GM15510 (cell line): ENCODE measurements at regions not wholly inside any gene's neighbourhood (a gene's known extent, or its start where the extent isn't known, plus 50 kb on each side); places are given as distances from the start of the nearest gene placed in this dataset.

Experiments used
- POLR2A ChIP-seq: IDR thresholded peaks from 3 replicates; pipeline ENCODE4 v1.6.1; 2011; ENCODE audit warnings: borderline replicate concordance; ENCODE audit not compliant: insufficient read length; ENCODE audit errors: extremely low read depth

- no peak for TF ChIP-seq POLR2A
Measured at GRCh38 chr9:129258823-129259301, 80.8 kb upstream of the IER5L start.

DNA sequence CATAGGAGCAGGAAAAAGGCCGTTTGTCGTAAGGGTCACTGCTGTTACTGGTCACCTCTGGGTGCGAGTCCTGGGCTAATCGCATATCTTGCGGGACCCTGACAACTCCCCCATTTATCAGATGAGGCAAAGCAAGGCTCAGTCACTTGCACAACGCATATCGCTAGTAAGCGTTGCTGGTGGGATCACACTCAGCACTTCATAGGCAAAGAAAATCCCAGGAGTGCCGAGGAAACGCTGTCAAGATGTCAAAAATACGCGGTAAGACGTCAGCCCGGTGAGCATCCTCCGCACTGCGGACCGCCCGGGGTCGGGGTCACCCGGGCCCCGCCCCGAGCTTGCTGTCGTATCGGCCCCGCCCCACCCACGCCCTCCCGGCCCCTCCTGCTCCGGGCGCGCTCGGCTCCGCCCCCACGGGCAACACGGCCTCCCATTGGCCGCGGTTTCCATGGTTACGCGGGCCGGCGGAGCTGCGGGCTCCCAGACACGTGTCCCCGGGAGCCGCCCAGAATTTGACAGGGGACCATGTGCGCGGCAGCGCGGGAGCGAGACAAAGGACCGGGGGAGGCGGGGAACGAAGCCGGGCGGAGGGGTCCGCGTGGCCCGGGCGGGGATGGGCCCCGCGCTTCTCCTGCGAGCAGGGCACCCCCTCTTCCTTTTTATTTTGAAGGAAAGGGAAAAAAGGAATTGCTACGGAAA, 80.2 kb upstream of the IER5L start:
- no peak for TF ChIP-seq POLR2A

DNA sequence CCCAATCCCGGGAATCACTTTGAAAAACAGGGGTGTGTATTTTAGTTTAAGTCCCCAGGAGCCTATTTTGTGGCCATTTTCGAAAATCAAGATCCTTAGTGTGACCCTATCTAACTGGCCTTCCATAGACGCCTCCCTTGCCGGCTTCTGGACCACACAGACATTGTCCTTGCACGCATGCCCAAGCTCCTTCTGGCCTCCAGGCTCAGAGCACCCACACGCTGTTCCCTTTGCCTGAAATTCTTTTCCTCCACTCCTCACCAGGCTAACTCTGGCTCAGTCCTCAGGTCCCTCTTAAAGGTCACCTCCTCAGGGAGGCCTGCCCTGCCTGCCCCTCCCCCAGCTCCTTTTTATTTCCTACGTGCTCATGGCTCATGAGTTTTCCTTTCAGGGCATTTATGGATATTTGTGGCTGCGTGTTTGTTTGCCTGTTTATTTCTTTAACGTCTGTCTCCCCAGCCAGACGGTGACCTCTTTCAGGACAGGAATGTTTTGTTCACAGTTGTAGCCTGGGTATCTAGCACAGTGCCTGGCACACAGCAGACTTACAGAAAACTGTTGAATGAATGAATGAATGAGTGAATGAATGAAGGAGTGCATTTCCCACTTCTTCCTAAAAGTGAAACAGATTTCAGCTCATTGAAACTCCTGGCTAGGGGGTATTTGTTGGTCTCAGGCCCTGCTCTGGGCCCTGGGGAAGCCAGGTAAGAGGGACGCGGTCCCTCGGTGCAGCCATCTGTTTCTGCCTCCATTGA, 79.1 kb upstream of the IER5L start:
- no peak for TF ChIP-seq POLR2A

- TF ChIP-seq POLR2A: no peak
Measured at GRCh38 chr9:129254566-129255287, 76.7 kb upstream of the IER5L start.

DNA sequence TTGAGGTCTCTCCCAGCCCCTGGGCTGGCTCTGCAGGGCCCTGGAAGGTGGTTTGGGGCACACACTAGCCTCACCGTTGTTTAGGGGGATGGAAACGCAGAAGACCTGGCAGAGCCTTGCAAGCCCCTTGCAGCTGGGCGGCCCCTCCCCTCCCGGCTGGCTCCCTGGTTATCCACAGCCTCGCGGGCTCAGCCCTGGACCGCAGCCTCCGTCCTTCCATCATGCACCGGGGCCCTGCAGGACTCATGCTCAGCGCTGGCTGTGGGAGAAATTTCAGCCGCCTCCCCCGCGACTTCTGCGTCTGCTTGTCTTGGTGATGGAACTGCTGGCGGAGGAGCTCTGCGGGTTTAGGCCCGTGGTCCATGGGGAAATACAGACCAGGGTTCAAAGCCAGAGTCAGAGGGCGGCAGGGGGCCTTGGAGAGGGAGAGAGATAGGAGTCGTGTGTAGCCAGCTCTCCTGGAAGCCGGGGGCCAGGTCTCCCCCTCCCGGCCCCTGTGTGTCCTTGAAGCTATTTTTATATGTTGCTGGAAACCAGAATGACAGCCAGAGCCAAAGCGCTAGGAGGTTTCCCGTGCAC, 75.8 kb upstream of the IER5L start:
- TF ChIP-seq POLR2A: no peak

GRCh38 chr9:129252937-129253802, 75.1 kb upstream of the IER5L start:
- no peak for TF ChIP-seq POLR2A

DNA sequence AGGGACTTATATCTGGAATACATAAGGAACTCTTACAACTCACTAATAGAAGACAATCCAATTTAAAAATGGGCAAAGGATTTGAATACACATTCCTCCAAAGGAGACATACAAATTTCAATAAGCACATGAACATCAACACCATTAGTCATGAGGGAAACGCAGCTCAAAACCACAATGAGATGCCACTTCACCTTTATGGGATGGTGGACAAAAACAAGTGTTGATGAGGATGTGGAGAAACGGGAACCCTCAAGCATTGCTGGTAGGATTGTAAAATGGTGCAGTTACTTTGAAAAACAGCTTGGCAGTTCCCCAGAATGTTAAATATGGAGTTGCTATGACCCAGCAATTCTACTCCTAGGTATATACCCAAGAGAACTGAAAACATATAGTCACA, 72.7 kb upstream of the IER5L start:
- TF ChIP-seq POLR2A: no peak

- no peak for TF ChIP-seq POLR2A
Measured at GRCh38 chr9:129247285-129248153, 69.5 kb upstream of the IER5L start.

DNA sequence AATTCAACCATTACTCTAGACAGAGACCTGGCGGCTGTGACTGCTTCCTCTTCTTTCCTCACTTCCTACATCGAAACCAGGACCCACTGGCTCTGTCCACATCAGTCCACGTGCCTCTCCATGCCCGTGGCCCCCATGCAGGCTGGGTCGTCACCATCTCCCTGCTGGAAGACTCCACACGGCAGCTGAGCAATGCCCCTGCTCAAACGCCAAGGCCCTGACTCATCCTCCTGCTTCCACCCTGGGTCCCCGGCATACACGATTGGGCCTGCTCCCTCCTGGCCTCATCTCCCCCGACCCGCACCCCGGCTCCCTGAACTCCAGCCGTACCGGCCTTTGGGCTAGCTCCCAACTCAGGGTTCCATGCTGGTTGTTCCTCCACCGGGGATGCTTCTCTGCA, 67.2 kb upstream of the IER5L start:
- TF ChIP-seq POLR2A: no peak

DNA sequence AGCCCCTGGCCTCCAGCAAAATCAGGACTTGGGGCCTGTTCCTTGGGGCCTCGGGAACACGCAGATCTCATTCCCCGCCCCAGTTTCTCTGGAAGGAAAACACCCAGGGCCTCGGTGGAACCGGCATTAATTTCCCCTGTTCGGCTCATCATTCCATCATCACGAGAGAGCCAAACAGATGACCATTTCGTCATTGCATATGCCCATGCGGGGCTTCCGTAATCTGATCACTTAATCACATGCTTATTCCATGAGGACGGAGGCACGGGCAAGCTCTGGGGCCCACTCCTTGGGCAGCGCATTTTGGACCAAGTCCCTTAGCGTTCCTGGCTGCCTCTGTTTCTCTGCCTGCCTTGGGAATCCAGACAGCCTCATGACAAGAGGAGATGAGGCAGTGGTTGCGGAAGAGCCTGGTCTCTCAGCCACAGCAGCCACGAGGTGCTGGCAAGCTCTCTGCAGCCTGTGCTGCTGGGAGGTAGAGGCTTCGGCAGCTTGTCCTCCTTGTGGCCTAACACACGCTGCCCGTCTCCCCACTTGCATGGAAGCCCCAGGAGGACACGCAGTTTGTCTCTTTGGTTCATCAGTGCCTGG, 65.0 kb upstream of the IER5L start:
- no peak for TF ChIP-seq POLR2A

DNA sequence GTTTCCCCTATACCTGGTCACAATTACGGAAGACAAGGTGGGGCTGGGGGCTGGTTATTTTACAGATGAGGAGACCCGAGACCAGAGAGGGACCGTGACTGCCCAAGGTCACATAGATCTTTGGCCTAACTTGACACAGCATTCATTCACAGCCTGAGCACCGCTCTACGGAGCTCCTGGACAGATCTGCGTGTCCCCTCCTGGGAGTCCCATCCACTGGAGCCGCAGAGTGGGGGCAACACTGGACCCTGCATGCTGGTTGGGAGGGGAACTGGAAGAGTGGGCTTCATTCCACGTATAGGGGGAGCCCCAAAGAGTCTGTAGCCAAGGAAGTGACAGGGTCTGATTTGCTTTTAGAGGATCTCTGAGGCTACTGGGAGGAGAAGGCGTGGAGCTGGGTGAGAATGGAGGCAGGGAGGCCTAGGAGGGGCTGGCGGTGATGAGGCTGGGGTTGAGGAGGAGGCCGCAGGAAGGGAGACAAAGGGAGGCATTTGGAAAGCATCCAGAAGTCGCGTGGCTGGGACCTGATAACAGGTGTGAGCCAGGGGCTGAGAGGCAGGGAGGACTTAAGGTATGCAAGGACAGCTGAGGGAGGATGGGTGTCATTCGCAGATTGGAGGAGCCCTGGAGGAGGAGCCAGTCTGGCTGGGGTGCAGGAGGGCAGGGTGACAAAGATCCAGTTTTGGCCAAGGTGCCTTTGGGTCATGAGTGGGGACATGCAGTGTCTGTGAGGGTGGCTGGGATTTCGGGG, 64.3 kb upstream of the IER5L start:
- TF ChIP-seq POLR2A: no peak

DNA sequence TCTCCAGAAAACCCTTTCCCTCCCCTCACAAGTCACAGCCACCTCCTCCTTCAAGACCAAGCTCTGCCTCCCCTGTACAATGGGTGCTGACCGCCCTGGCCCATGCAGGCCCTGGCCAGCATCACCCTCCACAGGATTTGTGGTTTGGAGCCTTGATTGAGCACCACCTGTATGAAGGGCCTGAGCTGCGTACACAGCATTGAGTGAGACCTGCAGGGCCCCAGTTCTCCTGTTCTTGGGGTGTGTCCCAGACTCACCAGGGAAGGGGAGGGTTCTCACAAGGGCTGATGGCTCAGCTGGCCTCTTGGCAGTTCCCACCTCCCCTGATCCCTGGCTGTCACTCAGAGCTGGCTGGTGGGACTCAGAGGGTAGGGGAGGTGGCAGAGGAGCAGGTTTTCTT, 63.7 kb upstream of the IER5L start:
- TF ChIP-seq POLR2A: no peak
